Smooth muscle cell (in vitro differentiated cells): ENCODE measurements at regions not wholly inside any gene's neighbourhood (a gene's known extent, or its start where the extent isn't known, plus 50 kb on each side); places are given as distances from the start of the nearest gene placed in this dataset.

Experiments used
- DNase-seq: peaks from one replicate; lab custom pipeline; 2025; ENCODE audit not compliant: unreplicated experiment; lab: John Stamatoyannopoulos, UW
- H2AFZ ChIP-seq: fragments of 200-600 bp; sonication (generic); 2 replicates; pipeline ENCODE4 v1.6.0; 2016; ENCODE audit warnings: antibody characterized with exemption, low read depth, mild to moderate bottlenecking
- H3F3A ChIP-seq: fragments of 200-600 bp; sonication (generic); 2 replicates; pipeline ENCODE4 v1.6.0; 2017; ENCODE audit warnings: antibody characterized with exemption, low read depth
- H3K27ac ChIP-seq: fragments of 200-600 bp; sonication (generic); 2 replicates; pipeline ENCODE4 v1.5.1; 2016; ENCODE audit warnings: low read depth, mild to moderate bottlenecking
- H3K27me3 ChIP-seq: fragments of 200-600 bp; sonication (generic); 2 replicates; pipeline ENCODE4 v1.6.1; 2016; ENCODE audit warnings: low read depth, mild to moderate bottlenecking
- H3K36me3 ChIP-seq: fragments of 200-600 bp; sonication (generic); 2 replicates; pipeline ENCODE4 v1.5.1; 2016; ENCODE audit warnings: low read depth
- H3K4me1 ChIP-seq: fragments of 200-600 bp; sonication (generic); 2 replicates; pipeline ENCODE4 v1.5.1; 2016; ENCODE audit warnings: low read depth
- H3K4me2 ChIP-seq: fragments of 200-600 bp; sonication (generic); 2 replicates; pipeline ENCODE4 v1.6.0; 2016; ENCODE audit warnings: mild to moderate bottlenecking
- H3K4me3 ChIP-seq: fragments of 200-600 bp; sonication (generic); 2 replicates; pipeline ENCODE4 v1.5.1; 2016; ENCODE audit warnings: mild to moderate bottlenecking
- H3K79me2 ChIP-seq: fragments of 200-600 bp; sonication (generic); 2 replicates; pipeline ENCODE4 v1.6.0; 2016; ENCODE audit warnings: low read depth, mild to moderate bottlenecking
- H3K9ac ChIP-seq: fragments of 200-600 bp; sonication (generic); 2 replicates; pipeline ENCODE4 v1.6.0; 2016; ENCODE audit warnings: low read depth
- H3K9me3 ChIP-seq: fragments of 200-600 bp; sonication (generic); replicated peaks from 2 replicates; pipeline ENCODE4 v1.5.1; 2016; ENCODE audit warnings: low read depth
- H4K20me1 ChIP-seq: fragments of 200-600 bp; sonication (generic); 2 replicates; pipeline ENCODE4 v1.6.0; 2016; ENCODE audit warnings: low read depth
- WGBS: methylation state at CpG from one replicate; pipeline ENCODE4 v1.1.7; 2016; ENCODE audit warnings: low lambda C conversion rate; 5-methylcytosine and 5-hydroxymethylcytosine counted together
- TF ChIP-seq, protein P1 (sequence below): fragments of 200-600 bp; sonication (generic); IDR thresholded peaks from 2 replicates; pipeline ENCODE4 v1.5.1; 2017; ENCODE audit warnings: borderline replicate concordance, mild to moderate bottlenecking, antibody characterized with exemption; ENCODE audit not compliant: insufficient read depth, poor library complexity, severe bottlenecking

DNA sequence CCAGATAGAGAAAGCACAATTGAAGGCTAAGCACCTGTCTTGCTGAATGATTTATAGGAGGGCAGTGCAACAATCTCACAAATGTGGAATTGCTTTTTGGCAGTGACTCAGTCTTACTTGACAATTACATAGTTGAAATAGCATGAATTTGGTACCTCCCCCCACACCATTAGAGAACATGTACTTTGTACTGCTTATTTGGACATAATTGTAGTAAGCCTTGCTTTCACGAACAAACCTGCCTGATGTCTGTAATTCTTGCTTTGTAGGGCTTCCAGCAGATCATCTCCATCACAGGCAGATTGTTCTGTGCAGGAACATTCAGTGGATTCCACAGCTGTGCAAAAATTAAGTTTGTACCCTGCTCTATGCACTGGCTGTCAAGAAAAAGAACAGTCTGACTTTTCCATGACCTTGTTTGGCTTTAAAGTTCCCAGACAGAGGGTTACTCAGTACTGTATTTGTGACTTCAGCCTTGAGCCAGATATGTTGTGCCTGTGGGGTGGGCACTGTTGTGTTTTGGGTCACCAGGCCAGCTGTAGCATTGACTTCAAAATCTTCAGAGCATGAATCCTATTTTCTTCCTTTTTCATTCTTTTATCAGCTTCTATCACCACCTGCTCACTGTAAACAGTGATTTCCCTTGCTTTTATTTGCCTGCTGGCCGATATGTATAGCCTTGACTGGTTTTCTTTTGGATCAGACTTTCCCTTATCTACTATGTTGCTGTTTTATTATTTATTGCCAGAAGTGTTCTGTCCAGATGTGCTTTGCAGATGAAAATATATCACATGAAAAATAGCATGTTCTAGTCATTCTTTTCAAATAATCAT is 941.0 kb upstream of the CHORDC1 start:
- Histone ChIP-seq H3K27ac (peak overlapping the region; percentile 3), H3K9ac (no peak overlapping the region), H3F3A (no peaks in the 10 kb centered on the region), H3K4me3 (no peak overlapping the region), H2AFZ (no peak overlapping the region), H3K36me3 (no peaks in the 10 kb centered on the region), H3K79me2 (no peaks in the 10 kb centered on the region), H3K27me3 (no peaks in the 10 kb centered on the region), H4K20me1 (no peaks in the 10 kb centered on the region), H3K4me2 (no peak overlapping the region), H3K4me1 (no peaks in the 10 kb centered on the region), H3K9me3 (no peaks in the 10 kb centered on the region)
- TF ChIP-seq, protein P1, sequence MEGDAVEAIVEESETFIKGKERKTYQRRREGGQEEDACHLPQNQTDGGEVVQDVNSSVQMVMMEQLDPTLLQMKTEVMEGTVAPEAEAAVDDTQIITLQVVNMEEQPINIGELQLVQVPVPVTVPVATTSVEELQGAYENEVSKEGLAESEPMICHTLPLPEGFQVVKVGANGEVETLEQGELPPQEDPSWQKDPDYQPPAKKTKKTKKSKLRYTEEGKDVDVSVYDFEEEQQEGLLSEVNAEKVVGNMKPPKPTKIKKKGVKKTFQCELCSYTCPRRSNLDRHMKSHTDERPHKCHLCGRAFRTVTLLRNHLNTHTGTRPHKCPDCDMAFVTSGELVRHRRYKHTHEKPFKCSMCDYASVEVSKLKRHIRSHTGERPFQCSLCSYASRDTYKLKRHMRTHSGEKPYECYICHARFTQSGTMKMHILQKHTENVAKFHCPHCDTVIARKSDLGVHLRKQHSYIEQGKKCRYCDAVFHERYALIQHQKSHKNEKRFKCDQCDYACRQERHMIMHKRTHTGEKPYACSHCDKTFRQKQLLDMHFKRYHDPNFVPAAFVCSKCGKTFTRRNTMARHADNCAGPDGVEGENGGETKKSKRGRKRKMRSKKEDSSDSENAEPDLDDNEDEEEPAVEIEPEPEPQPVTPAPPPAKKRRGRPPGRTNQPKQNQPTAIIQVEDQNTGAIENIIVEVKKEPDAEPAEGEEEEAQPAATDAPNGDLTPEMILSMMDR, result no peak
- DNase-seq, result no peak
- WGBS, result 64% methylated on average over 2 of the region's 2 CpGs

DNA sequence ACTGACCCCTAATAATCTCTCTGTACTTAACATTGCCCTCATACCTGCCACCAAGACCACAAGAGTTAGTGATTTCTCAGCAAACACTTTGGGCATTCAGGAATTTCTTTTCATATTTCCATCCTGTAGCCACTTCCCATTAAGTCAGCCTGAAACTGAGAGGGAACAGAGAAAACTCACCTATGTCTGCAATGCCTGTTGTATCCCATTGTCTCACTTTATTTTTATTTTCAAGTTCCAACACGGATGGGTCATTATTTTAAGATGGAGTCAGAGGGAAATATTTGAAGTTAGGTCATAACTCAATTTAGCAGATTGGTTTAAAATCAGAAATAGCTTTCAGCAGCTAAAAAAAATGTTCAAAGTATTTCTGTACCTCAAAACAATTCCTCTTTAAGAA is 937.8 kb upstream of the CHORDC1 start:
- no peaks in the 10 kb centered on the region for H3K79me2 ChIP-seq

DNA sequence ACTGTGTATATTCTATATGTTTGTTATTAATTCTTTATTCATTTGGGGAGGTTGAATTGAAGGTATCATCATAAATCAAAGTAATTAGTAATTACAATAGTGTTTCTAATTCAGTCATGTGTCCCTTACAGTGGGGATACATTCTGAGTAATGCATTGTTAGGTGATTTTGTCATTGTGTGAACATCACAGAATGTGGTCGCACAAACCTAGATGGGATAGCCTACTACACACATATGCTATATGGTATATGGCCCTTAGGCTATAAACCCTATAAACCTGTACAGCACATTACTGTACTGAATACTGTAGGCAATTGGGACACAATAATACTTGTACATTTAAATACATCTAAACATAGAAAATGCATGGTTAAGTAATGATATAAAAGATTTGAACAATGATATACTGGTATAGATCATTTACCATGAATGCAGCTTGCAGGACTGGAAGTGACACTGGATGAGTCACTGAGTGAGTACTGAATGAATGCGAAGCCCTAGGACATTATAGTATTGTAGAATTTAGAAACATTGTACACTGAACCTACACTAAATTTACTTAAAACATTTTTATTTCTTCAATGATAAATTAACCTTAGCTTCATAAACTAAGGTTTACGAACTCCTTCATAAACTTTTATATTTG is 936.2 kb upstream of the CHORDC1 start:
- H3K4me2 ChIP-seq, result no peak overlapping the region

More for the DNA sequence above, 937.8 kb upstream of the CHORDC1 start:
- TF ChIP-seq, protein P1, result no peak
- H4K20me1 ChIP-seq, result no peaks in the 10 kb centered on the region
- H3F3A ChIP-seq, result no peaks in the 10 kb centered on the region
- no peak overlapping the region for H3K4me3 ChIP-seq
- H3K4me1 ChIP-seq, result no peaks in the 10 kb centered on the region
- no peak for DNase-seq
- H3K4me2 ChIP-seq, result no peak overlapping the region
- H3K27me3 ChIP-seq, result no peaks in the 10 kb centered on the region
- WGBS, result 82% methylated on average over 1 of the region's 1 CpG
- no peaks in the 10 kb centered on the region for H3K9me3 ChIP-seq
- H3K27ac ChIP-seq, result peak overlapping the region; percentile 1
- H3K9ac ChIP-seq, result no peak overlapping the region
- no peaks in the 10 kb centered on the region for H3K36me3 ChIP-seq
- H2AFZ ChIP-seq, result no peak overlapping the region

More for the DNA sequence above, 936.2 kb upstream of the CHORDC1 start:
- H3K36me3 ChIP-seq, result no peaks in the 10 kb centered on the region
- no peak for DNase-seq
- no peaks in the 10 kb centered on the region for H3K9me3 ChIP-seq
- no peak overlapping the region for H2AFZ ChIP-seq
- no peaks in the 10 kb centered on the region for H3K4me1 ChIP-seq
- H4K20me1 ChIP-seq, result no peaks in the 10 kb centered on the region
- TF ChIP-seq, protein P1, result no peak
- H3K27me3 ChIP-seq, result no peaks in the 10 kb centered on the region
- no peaks in the 10 kb centered on the region for H3K79me2 ChIP-seq
- H3K4me3 ChIP-seq, result no peak overlapping the region
- H3K27ac ChIP-seq, result peak overlapping the region; percentile 1
- no peak overlapping the region for H3K9ac ChIP-seq
- 74% methylated on average over 3 of the region's 3 CpGs for WGBS
- no peaks in the 10 kb centered on the region for H3F3A ChIP-seq
